Mesenchymal stem cell (in vitro differentiated cells and primary cell): ENCODE measurements at regions not wholly inside any gene's neighbourhood (a gene's known extent, or its start where the extent isn't known, plus 50 kb on each side); places are given as distances from the start of the nearest gene placed in this dataset.

ENCODE experiments used
- DNase-seq: peaks from one replicate; pipeline ENCODE4 v3.0.0-alpha.2; 2013
- H2AFZ ChIP-seq: one replicate; pipeline ENCODE4 v1.6.1; 2013; ENCODE audit warnings: low read depth, mild to moderate bottlenecking, control low read depth, inconsistent platforms, low read length, moderate library complexity
- H2AK5ac ChIP-seq: 2 replicates; pipeline ENCODE4 v1.6.1; 2013; ENCODE audit warnings: low read length, moderate library complexity, mild to moderate bottlenecking, inconsistent platforms; ENCODE audit not compliant: severe bottlenecking
- H2BK120ac ChIP-seq: one replicate; pipeline ENCODE4 v1.6.1; 2013; ENCODE audit warnings: low read depth, mild to moderate bottlenecking, inconsistent platforms, low read length, moderate library complexity
- H2BK12ac ChIP-seq, 2 experiments: one replicate each; pipeline ENCODE4 v1.6.1; 2013; ENCODE audit warnings: inconsistent platforms in 2 of 2, low read length in 2 of 2, mild to moderate bottlenecking in 2 of 2, moderate library complexity in 2 of 2, control low read depth in 1 of 2
- H2BK15ac ChIP-seq: one replicate; pipeline ENCODE4 v1.6.1; 2013; ENCODE audit warnings: mild to moderate bottlenecking, low read depth, inconsistent platforms; ENCODE audit not compliant: poor library complexity, severe bottlenecking
- H2BK5ac ChIP-seq: 2 replicates; pipeline ENCODE4 v1.6.1; 2013; ENCODE audit warnings: low read depth, mild to moderate bottlenecking, low read length, control low read depth, inconsistent platforms; ENCODE audit not compliant: poor library complexity, severe bottlenecking
- H3K14ac ChIP-seq, 2 experiments: one replicate each; pipeline ENCODE4 v1.6.1; 2013; ENCODE audit warnings: inconsistent platforms in 2 of 2, low read length in 2 of 2, control low read depth in 1 of 2, mild to moderate bottlenecking in 1 of 2, moderate library complexity in 1 of 2
- H3K18ac ChIP-seq, 2 experiments: one replicate each; pipeline ENCODE4 v1.6.1; 2013; ENCODE audit warnings: inconsistent platforms in 2 of 2, low read length in 2 of 2, control low read depth in 1 of 2, low read depth in 1 of 2, mild to moderate bottlenecking in 1 of 2
- H3K23ac ChIP-seq, 2 experiments: one replicate each; pipeline ENCODE4 v1.6.1; 2013; ENCODE audit warnings: inconsistent platforms in 2 of 2, low read length in 2 of 2, mild to moderate bottlenecking in 2 of 2, moderate library complexity in 2 of 2, control low read depth in 1 of 2
- H3K27ac ChIP-seq: 2 replicates; pipeline ENCODE4 v1.5.1; 2013; ENCODE audit warnings: mild to moderate bottlenecking, moderate library complexity, low read length, control low read depth, inconsistent platforms; ENCODE audit not compliant: poor library complexity, severe bottlenecking
- H3K27me3 ChIP-seq, 2 experiments: 2 replicates each; pipeline versions ENCODE4 v1.6.1 to v1.7.0; 2013; ENCODE audit warnings: low read length in 2 of 2, mild to moderate bottlenecking in 2 of 2, moderate library complexity in 2 of 2, control low read depth in 1 of 2, inconsistent platforms in 1 of 2; ENCODE audit not compliant: control insufficient read depth in 1 of 2, insufficient read depth in 1 of 2
- H3K36me3 ChIP-seq, 2 experiments: 2 replicates each; pipeline versions ENCODE4 v1.6.1 to v1.7.0; 2013; ENCODE audit warnings: low read length in 2 of 2, control low read depth in 1 of 2, inconsistent platforms in 1 of 2, low read depth in 1 of 2, mild to moderate bottlenecking in 1 of 2; ENCODE audit not compliant: insufficient read depth in 2 of 2, control insufficient read depth in 1 of 2
- H3K4ac ChIP-seq, 2 experiments: one replicate each; pipeline ENCODE4 v1.6.1; 2013; ENCODE audit warnings: inconsistent platforms in 2 of 2, low read length in 2 of 2, mild to moderate bottlenecking in 2 of 2, moderate library complexity in 2 of 2, control low read depth in 1 of 2, low read depth in 1 of 2
- H3K4me1 ChIP-seq: 2 replicates; pipeline ENCODE4 v1.6.1; 2013; ENCODE audit warnings: low read depth, low read length, control low read depth; ENCODE audit not compliant: control insufficient read depth, insufficient read depth
- H3K4me2 ChIP-seq: 2 replicates; pipeline ENCODE4 v1.6.1; 2013; ENCODE audit warnings: low read length, mild to moderate bottlenecking, inconsistent platforms; ENCODE audit not compliant: poor library complexity, severe bottlenecking
- H3K4me3 ChIP-seq, 2 experiments: 2 replicates each; pipeline versions ENCODE4 v1.5.1 to v1.7.0; 2013; ENCODE audit warnings: low read length in 2 of 2, mild to moderate bottlenecking in 2 of 2, control low read depth in 1 of 2, low read depth in 1 of 2; ENCODE audit not compliant: insufficient read depth in 1 of 2
- H3K79me1 ChIP-seq: replicated peaks from 2 replicates; pipeline ENCODE4 v1.6.1; 2013; ENCODE audit warnings: mild to moderate bottlenecking, control low read depth, low read length, inconsistent platforms; ENCODE audit not compliant: poor library complexity, severe bottlenecking
- H3K9ac ChIP-seq: 2 replicates; pipeline ENCODE4 v1.7.0; 2013; ENCODE audit warnings: mild to moderate bottlenecking, low read length, moderate library complexity
- H3K9me3 ChIP-seq: 2 replicates; pipeline ENCODE4 v1.7.0; 2013; ENCODE audit warnings: mild to moderate bottlenecking, low read length; ENCODE audit not compliant: control insufficient read depth
- H4K8ac ChIP-seq: one replicate; pipeline ENCODE4 v1.6.1; 2013; ENCODE audit warnings: inconsistent platforms, mild to moderate bottlenecking, low read length, moderate library complexity
- H4K91ac ChIP-seq: one replicate; pipeline ENCODE4 v1.6.1; 2013; ENCODE audit warnings: mild to moderate bottlenecking, low read length, inconsistent platforms
- WGBS: methylation state at CpG from one replicate; pipeline ENCODE4 v1.1.7; 2013; ENCODE audit warnings: mixed read lengths; 5-methylcytosine and 5-hydroxymethylcytosine counted together

DNA sequence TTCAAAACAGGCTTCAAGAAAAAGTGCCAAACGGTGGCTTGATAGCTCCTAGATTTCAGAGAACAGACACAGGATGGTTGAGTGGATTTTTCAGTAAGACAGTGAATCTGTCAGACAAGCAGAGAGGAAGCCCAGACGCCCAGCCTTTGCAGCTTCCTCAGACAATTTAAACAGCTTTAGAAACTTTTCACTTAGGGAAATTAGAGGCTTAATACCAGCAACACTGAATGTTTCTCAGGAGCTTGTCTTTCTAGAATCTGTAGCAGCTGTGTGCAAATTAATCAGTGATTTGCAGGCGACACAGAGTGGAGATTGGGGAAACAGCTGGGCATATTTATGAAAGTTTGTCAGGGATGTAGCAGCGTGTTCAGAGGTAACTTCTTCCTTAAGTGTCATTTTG lies 362.1 kb downstream of the GALC start:
- H2BK120ac ChIP-seq, result no peak overlapping the region
- H3K4ac ChIP-seq, result no peak overlapping the region
- peak overlapping the region in 1 of 2 experiments; percentile 3 for H2BK12ac ChIP-seq
- H3K4me1 ChIP-seq, result no peaks in the 10 kb centered on the region
- DNase-seq, result peak; percentile 49
- no peaks in the 10 kb centered on the region for H3K9me3 ChIP-seq
- no peak overlapping the region for H4K8ac ChIP-seq
- no peak overlapping the region for H2BK5ac ChIP-seq
- no peak overlapping the region for H3K4me3 ChIP-seq
- H3K23ac ChIP-seq, result no peak overlapping the region
- no peak overlapping the region for H2BK15ac ChIP-seq
- H3K27me3 ChIP-seq, result no peaks in the 10 kb centered on the region
- no peaks in the 10 kb centered on the region for H3K36me3 ChIP-seq
- H3K18ac ChIP-seq, result no peak overlapping the region
- H3K79me1 ChIP-seq, result no peaks in the 10 kb centered on the region
- no peak overlapping the region for H4K91ac ChIP-seq
- peak overlapping the region; percentile 93 for H3K9ac ChIP-seq
- no peak overlapping the region for H2AFZ ChIP-seq
- no peak overlapping the region for H3K14ac ChIP-seq
- no peak overlapping the region for H3K27ac ChIP-seq
- no peak overlapping the region for H3K4me2 ChIP-seq
- H2AK5ac ChIP-seq, result no peak overlapping the region
- WGBS, result 11% methylated on average over 3 of the region's 4 CpGs

DNA sequence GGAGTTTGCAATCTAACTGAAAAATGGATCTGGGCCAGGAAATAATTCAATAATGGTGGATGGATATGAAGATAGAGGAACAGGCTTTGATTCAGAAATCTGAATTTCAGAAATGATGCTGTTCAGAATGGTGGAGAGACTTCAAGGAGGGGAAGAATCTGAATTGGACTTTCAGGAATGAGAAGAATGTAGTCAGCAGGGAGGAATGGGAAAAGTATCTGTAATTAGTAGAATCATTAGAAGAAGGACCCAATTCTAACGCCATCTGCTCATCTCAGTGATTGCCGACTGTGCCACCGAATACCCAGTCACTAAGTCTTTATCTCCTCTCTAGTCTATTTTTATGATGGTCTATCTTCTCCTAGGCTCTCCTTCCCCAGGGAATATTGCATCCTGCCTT lies 363.2 kb downstream of the GALC start:
- no peak overlapping the region for H2AK5ac ChIP-seq
- no peaks in the 10 kb centered on the region for H3K9me3 ChIP-seq
- no peak overlapping the region for H3K14ac ChIP-seq
- H3K4me1 ChIP-seq, result no peaks in the 10 kb centered on the region
- H2BK5ac ChIP-seq, result no peak overlapping the region
- DNase-seq, result no peak
- no peak overlapping the region for H3K4me3 ChIP-seq
- H3K36me3 ChIP-seq, result no peaks in the 10 kb centered on the region
- H3K79me1 ChIP-seq, result no peaks in the 10 kb centered on the region
- no peak overlapping the region for H3K27ac ChIP-seq
- H2BK15ac ChIP-seq, result no peak overlapping the region
- 64% methylated on average over 3 of the region's 3 CpGs for WGBS
- H3K18ac ChIP-seq, result no peak overlapping the region
- H2BK120ac ChIP-seq, result no peak overlapping the region
- no peak overlapping the region for H2BK12ac ChIP-seq
- H3K4ac ChIP-seq, result peak overlapping the region in 1 of 2 experiments; percentile 16
- H4K8ac ChIP-seq, result no peak overlapping the region
- H3K27me3 ChIP-seq, result no peaks in the 10 kb centered on the region
- no peak overlapping the region for H4K91ac ChIP-seq
- no peak overlapping the region for H3K23ac ChIP-seq
- no peak overlapping the region for H2AFZ ChIP-seq
- peak overlapping the region; percentile 93 for H3K9ac ChIP-seq
- H3K4me2 ChIP-seq, result no peak overlapping the region

DNA sequence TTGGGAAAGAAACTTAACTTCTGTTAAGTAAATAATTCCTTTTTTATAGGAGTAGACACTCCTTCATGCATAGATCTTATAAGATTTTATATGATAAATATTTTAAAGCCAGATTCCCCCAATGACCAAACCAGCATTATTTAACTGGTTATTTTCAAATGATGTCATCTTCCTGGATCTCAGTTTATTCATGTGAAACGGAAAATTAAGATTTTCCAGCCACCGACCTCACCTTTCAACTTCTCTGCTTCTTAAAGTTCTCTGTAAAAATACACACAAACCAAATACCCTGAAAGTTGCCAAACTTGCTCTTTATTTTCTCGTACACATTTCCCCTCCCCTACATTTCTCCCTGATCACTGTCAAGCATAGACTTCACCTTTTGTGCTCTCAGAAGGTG lies 364.2 kb downstream of the GALC start:
- no peak overlapping the region for H4K91ac ChIP-seq
- H3K4me2 ChIP-seq, result no peak overlapping the region
- peak overlapping the region; percentile 7 for H3K27ac ChIP-seq
- no peak overlapping the region for H2BK15ac ChIP-seq
- H3K9me3 ChIP-seq, result no peaks in the 10 kb centered on the region
- H4K8ac ChIP-seq, result no peak overlapping the region
- no peak overlapping the region for H3K18ac ChIP-seq
- H3K14ac ChIP-seq, result no peak overlapping the region
- H2BK120ac ChIP-seq, result no peak overlapping the region
- H3K79me1 ChIP-seq, result no peaks in the 10 kb centered on the region
- no peak overlapping the region for H2AFZ ChIP-seq
- H3K36me3 ChIP-seq, result no peaks in the 10 kb centered on the region
- H3K9ac ChIP-seq, result peak overlapping the region; percentile 93
- no peaks in the 10 kb centered on the region for H3K4me1 ChIP-seq
- H3K27me3 ChIP-seq, result no peaks in the 10 kb centered on the region
- H3K4me3 ChIP-seq, result no peak overlapping the region
- no peak overlapping the region for H2AK5ac ChIP-seq
- H2BK5ac ChIP-seq, result no peak overlapping the region
- DNase-seq, result peak; percentile 42
- H3K23ac ChIP-seq, result no peak overlapping the region
- H3K4ac ChIP-seq, result peak overlapping the region in 1 of 2 experiments; percentile 49
- WGBS, result 80% methylated on average over 2 of the region's 3 CpGs
- no peak overlapping the region for H2BK12ac ChIP-seq

DNA sequence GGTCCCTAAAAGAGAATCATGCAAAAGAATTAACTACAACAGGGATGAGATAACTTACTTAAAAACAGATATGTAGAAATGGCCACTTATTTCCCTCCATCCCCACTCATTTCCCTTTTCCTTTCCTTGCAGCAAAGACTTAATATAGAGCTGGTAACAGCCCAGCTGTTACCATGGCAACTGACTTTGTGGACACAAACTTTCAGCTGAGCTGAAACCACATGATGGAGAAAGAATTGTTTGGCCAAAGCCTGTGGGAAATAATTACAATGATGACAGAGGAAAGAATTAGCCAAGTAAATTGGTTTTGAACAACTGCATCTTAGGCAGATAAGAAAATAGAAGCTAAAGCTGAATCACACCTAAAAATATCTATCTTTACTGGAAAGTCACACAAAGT lies 364.9 kb downstream of the GALC start:
- Histone ChIP-seq H3K36me3 (no peaks in the 10 kb centered on the region), H3K18ac (no peak overlapping the region), H3K4me2 (no peak overlapping the region), H2BK5ac (no peak overlapping the region), H4K91ac (no peak overlapping the region), H3K79me1 (no peaks in the 10 kb centered on the region), H3K4ac (no peak overlapping the region), H3K4me3 (no peak overlapping the region), H3K9ac (peak overlapping the region; percentile 93), H2BK12ac (no peak overlapping the region), H3K4me1 (no peaks in the 10 kb centered on the region), H3K27me3 (no peaks in the 10 kb centered on the region), H4K8ac (no peak overlapping the region), H3K9me3 (peaks cover 3% of the 10 kb centered on the region), H3K14ac (no peak overlapping the region), H2AK5ac (no peak overlapping the region), H3K27ac (peak overlapping the region; percentile 50), H2BK120ac (no peak overlapping the region), H3K23ac (no peak overlapping the region), H2AFZ (no peak overlapping the region), H2BK15ac (no peak overlapping the region)
- DNase-seq, result peak; percentile 99
